Caco-2 (cell line): ENCODE measurements at regions not wholly inside any gene's neighbourhood (a gene's known extent, or its start where the extent isn't known, plus 50 kb on each side); places are given as distances from the start of the nearest gene placed in this dataset.

Experiments used
- BruUV-seq: library from RNA; stranded (reverse); fragments of 400-500 nt; replicated peaks from 2 replicates; lab custom pipeline; 2021; lab: Mats Ljungman, UMichigan
- CTCF ChIA-PET: fragments of 300-600 bp; sonication (Branson Sonifier 250); formaldehyde crosslinking; loops from one replicate; lab custom pipeline; 2022; ENCODE audit warnings: antibody characterized with exemption; lab: Charles Lee
- POLR2A ChIA-PET: fragments of 300-600 bp; sonication (Branson Sonifier 250); formaldehyde crosslinking; loops from one replicate; lab custom pipeline; 2022; ENCODE audit warnings: antibody characterized with exemption; lab: Charles Lee
- DNase-seq, 2 experiments: peaks; one replicate each; pipeline versions ENCODE4 v3.0.0 to v3.0.0-alpha.2; 2020 to 2022
- H3K27me3 ChIP-seq: replicated peaks from 2 replicates; pipeline ENCODE4 v1.6.0; 2011; ENCODE audit warnings: low read length; ENCODE audit not compliant: control insufficient read depth, insufficient read depth
- H3K36me3 ChIP-seq: 2 replicates; pipeline ENCODE4 v1.5.1; 2011; ENCODE audit warnings: low read length; ENCODE audit not compliant: control insufficient read depth, insufficient read depth
- H3K4me1 ChIP-seq: fragments of 250-450 bp; sonication (Bioruptor Pico); 2 replicates; pipeline ENCODE4 v1.5.1; 2020; ENCODE audit warnings: mild to moderate bottlenecking
- H3K4me3 ChIP-seq: 2 replicates; pipeline ENCODE4 v1.5.1; 2011; ENCODE audit warnings: low read depth, mild to moderate bottlenecking, control low read depth, low read length
- H3K9me3 ChIP-seq: fragments of 250-450 bp; sonication (Bioruptor Pico); 2 replicates; pipeline ENCODE4 v1.5.1; 2020; ENCODE audit warnings: mild to moderate bottlenecking, moderate library complexity
- H3K27ac Mint-ChIP-seq: one replicate; pipeline ENCODE4 v1.8.0; 2022; ENCODE audit warnings: mixed read lengths; ENCODE audit not compliant: unreplicated experiment
- H3K27me3 Mint-ChIP-seq: one replicate; pipeline ENCODE4 v1.8.0; 2022; ENCODE audit warnings: mixed read lengths; ENCODE audit not compliant: insufficient read depth, unreplicated experiment
- H3K36me3 Mint-ChIP-seq: one replicate; pipeline ENCODE4 v1.8.0; 2022; ENCODE audit warnings: mild to moderate bottlenecking, mixed read lengths; ENCODE audit not compliant: insufficient read depth, unreplicated experiment
- H3K4me1 Mint-ChIP-seq: one replicate; pipeline ENCODE4 v1.8.0; 2022; ENCODE audit warnings: low read depth, mixed read lengths; ENCODE audit not compliant: unreplicated experiment
- H3K4me3 Mint-ChIP-seq: one replicate; pipeline ENCODE4 v1.8.0; 2022; ENCODE audit warnings: mild to moderate bottlenecking, moderate library complexity, mixed read lengths; ENCODE audit not compliant: unreplicated experiment
- H3K9me3 Mint-ChIP-seq: one replicate; pipeline ENCODE4 v1.8.0; 2022; ENCODE audit warnings: mixed read lengths; ENCODE audit not compliant: unreplicated experiment
- CTCF ChIP-seq, 2 experiments: fragments of 200-600 bp in 1 of 2; IDR thresholded peaks; 1 replicate in 1 of 2; 2 replicates in 1 of 2; pipeline versions ENCODE4 v1.5.1 to v1.8.0; 2011 to 2022; ENCODE audit warnings: antibody characterized with exemption in 1 of 2, control low read depth in 1 of 2, inconsistent platforms in 1 of 2, low read depth in 1 of 2, low read length in 1 of 2, mild to moderate bottlenecking in 1 of 2, moderate library complexity in 1 of 2; ENCODE audit not compliant: insufficient read depth in 1 of 2, severe bottlenecking in 1 of 2, unreplicated experiment in 1 of 2
- intact Hi-C: fragments of 100-400 bp; cut with micrococcal nuclease; formaldehyde crosslinking; loops from one replicate; pipeline ENCODE4 v1.10.0; 2022; ENCODE audit not compliant: unreplicated experiment

GRCh38 chr11:79694368-79694767 is 253.5 kb upstream of the TENM4 start:
- H3K9me3 ChIP-seq = no peaks in the 10 kb centered on the region; the same call in 1 of the 2 replicates
- intact Hi-C loops = no loop called here
- Mint-ChIP-seq H3K4me1 (no peaks in the 10 kb centered on the region), H3K27ac (no peak overlapping the region), H3K27me3 (peaks cover 2% of the 10 kb centered on the region), H3K9me3 (no peaks in the 10 kb centered on the region), H3K36me3 (no peaks in the 10 kb centered on the region), H3K4me3 (no peak overlapping the region)
- DNase-seq = no peak
- POLR2A ChIA-PET = no interaction called here
- CTCF ChIA-PET = no interaction called here
- no peaks in the 10 kb centered on the region for H3K36me3 ChIP-seq
- no peak for TF ChIP-seq CTCF (IDR thresholded peaks at IDR 0.05; ENCODE audit: insufficient read depth in 1 of 2, low read depth in 1 of 2, low read length in 1 of 2, severe bottlenecking in 1 of 2, unreplicated experiment in 1 of 2)
- H3K27me3 ChIP-seq = peaks cover 1% of the 10 kb centered on the region; the same call in 1 of the 2 replicates
- H3K4me1 ChIP-seq = no peaks in the 10 kb centered on the region
- no peak overlapping the region for H3K4me3 ChIP-seq
- no TSS peak for BruUV-seq

- intact Hi-C loops = no loop called here
- POLR2A ChIA-PET = no interaction called here
Measured at GRCh38 chr11:79691445-79691844, 250.6 kb upstream of the TENM4 start.

GRCh38 chr11:79686703-79687419 is 246.0 kb upstream of the TENM4 start:
- Mint-ChIP-seq H3K36me3 (no peaks in the 10 kb centered on the region), H3K4me1 (no peaks in the 10 kb centered on the region), H3K4me3 (no peak overlapping the region), H3K27ac (no peak overlapping the region), H3K27me3 (peaks cover 2% of the 10 kb centered on the region), H3K9me3 (no peaks in the 10 kb centered on the region)
- no peak overlapping the region for H3K4me3 ChIP-seq
- H3K9me3 ChIP-seq = no peaks in the 10 kb centered on the region
- no peak for DNase-seq
- BruUV-seq = no TSS peak
- no peaks in the 10 kb centered on the region for H3K4me1 ChIP-seq
- ChIA-PET CTCF (no interaction called here), POLR2A (no interaction called here)
- H3K36me3 ChIP-seq = no peaks in the 10 kb centered on the region
- intact Hi-C loops = no loop called here
- H3K27me3 ChIP-seq = no peaks in the 10 kb centered on the region
- no peak for TF ChIP-seq CTCF (IDR thresholded peaks at IDR 0.05; ENCODE audit: insufficient read depth in 1 of 2, low read depth in 1 of 2, low read length in 1 of 2, severe bottlenecking in 1 of 2, unreplicated experiment in 1 of 2)

More at GRCh38 chr11:79691445-79691844, 250.6 kb upstream of the TENM4 start:
- BruUV-seq = no TSS peak
- H3K36me3 Mint-ChIP-seq = no peaks in the 10 kb centered on the region
- peaks cover 2% of the 10 kb centered on the region for H3K27me3 Mint-ChIP-seq
- Histone ChIP-seq H3K27me3 (no peaks in the 10 kb centered on the region), H3K4me1 (no peaks in the 10 kb centered on the region), H3K9me3 (no peaks in the 10 kb centered on the region; the same call in 1 of the 2 replicates), H3K36me3 (no peaks in the 10 kb centered on the region), H3K4me3 (no peak overlapping the region)
- H3K4me3 Mint-ChIP-seq = no peak overlapping the region
- H3K9me3 Mint-ChIP-seq = no peaks in the 10 kb centered on the region
- no peak overlapping the region for H3K27ac Mint-ChIP-seq
- TF ChIP-seq CTCF (IDR thresholded peaks at IDR 0.05; ENCODE audit: insufficient read depth in 1 of 2, low read depth in 1 of 2, low read length in 1 of 2, severe bottlenecking in 1 of 2, unreplicated experiment in 1 of 2) = no peak
- CTCF ChIA-PET = no interaction called here
- H3K4me1 Mint-ChIP-seq = no peaks in the 10 kb centered on the region
- no peak for DNase-seq
